Activated naive CD8-positive, alpha-beta T cell treated with anti-CD3 and anti-CD28 coated beads for 36 hours (primary cell): ENCODE measurements at regions not wholly inside any gene's neighbourhood (a gene's known extent, or its start where the extent isn't known, plus 50 kb on each side); places are given as distances from the start of the nearest gene placed in this dataset.

Experiments
- DNase-seq: peaks from one replicate; pipeline ENCODE4 v3.0.0; 2021
- H3K27ac Mint-ChIP-seq: one replicate; pipeline ENCODE4 v1.8.0; 2022; ENCODE audit warnings: mild to moderate bottlenecking, moderate library complexity, mixed read lengths
- H3K27me3 Mint-ChIP-seq: one replicate; pipeline ENCODE4 v1.8.0; 2022; ENCODE audit warnings: mild to moderate bottlenecking, mixed read lengths
- H3K36me3 Mint-ChIP-seq: one replicate; pipeline ENCODE4 v1.8.0; 2021; ENCODE audit warnings: mild to moderate bottlenecking, mixed read lengths
- H3K4me1 Mint-ChIP-seq: one replicate; pipeline ENCODE4 v1.8.0; 2021; ENCODE audit warnings: mixed read lengths
- H3K4me3 Mint-ChIP-seq: one replicate; pipeline ENCODE4 v1.8.0; 2022; ENCODE audit warnings: mild to moderate bottlenecking, moderate library complexity, mixed read lengths
- H3K9me3 Mint-ChIP-seq: one replicate; pipeline ENCODE4 v1.8.0; 2022; ENCODE audit warnings: mixed read lengths

- H3K4me1 Mint-ChIP-seq, result no peaks in the 10 kb centered on the region
- no peak overlapping the region for H3K27ac Mint-ChIP-seq
- no peak for DNase-seq
- H3K9me3 Mint-ChIP-seq, result no peaks in the 10 kb centered on the region
- no peak overlapping the region for H3K4me3 Mint-ChIP-seq
- no peaks in the 10 kb centered on the region for H3K36me3 Mint-ChIP-seq
- H3K27me3 Mint-ChIP-seq, result peaks cover 4% of the 10 kb centered on the region
Observed at GRCh38 chr18:24989760-24990593, 362.0 kb downstream of the ZNF521 start.

- Mint-ChIP-seq H3K27ac (no peak overlapping the region), H3K4me1 (no peaks in the 10 kb centered on the region), H3K9me3 (no peaks in the 10 kb centered on the region), H3K36me3 (no peaks in the 10 kb centered on the region), H3K4me3 (no peak overlapping the region), H3K27me3 (no peaks in the 10 kb centered on the region)
- DNase-seq, result no peak
Observed at GRCh38 chr18:24990671-24991134, 361.3 kb downstream of the ZNF521 start.

- Mint-ChIP-seq H3K27ac (no peak overlapping the region), H3K9me3 (no peaks in the 10 kb centered on the region), H3K27me3 (no peaks in the 10 kb centered on the region), H3K4me3 (no peak overlapping the region), H3K4me1 (no peaks in the 10 kb centered on the region), H3K36me3 (no peaks in the 10 kb centered on the region)
- no peak for DNase-seq
Observed at GRCh38 chr18:24991141-24992060, 360.6 kb downstream of the ZNF521 start.

- Mint-ChIP-seq H3K36me3 (no peaks in the 10 kb centered on the region), H3K27ac (no peak overlapping the region), H3K4me3 (no peak overlapping the region), H3K27me3 (no peaks in the 10 kb centered on the region), H3K4me1 (no peaks in the 10 kb centered on the region), H3K9me3 (no peaks in the 10 kb centered on the region)
- DNase-seq, result no peak
Observed at GRCh38 chr18:24992491-24992890, 359.5 kb downstream of the ZNF521 start.

- Mint-ChIP-seq H3K27me3 (no peaks in the 10 kb centered on the region), H3K4me1 (no peaks in the 10 kb centered on the region), H3K36me3 (no peaks in the 10 kb centered on the region), H3K9me3 (no peaks in the 10 kb centered on the region), H3K27ac (no peak overlapping the region), H3K4me3 (no peak overlapping the region)
- DNase-seq, result no peak
Observed at GRCh38 chr18:24993628-24994027, 358.3 kb downstream of the ZNF521 start.

GRCh38 chr18:24995056-24995455 lies 356.9 kb downstream of the ZNF521 start:
- Mint-ChIP-seq H3K9me3 (peaks cover 11% of the 10 kb centered on the region), H3K4me3 (no peak overlapping the region), H3K27me3 (no peaks in the 10 kb centered on the region), H3K4me1 (no peaks in the 10 kb centered on the region), H3K27ac (no peak overlapping the region), H3K36me3 (no peaks in the 10 kb centered on the region)
- DNase-seq, result no peak

GRCh38 chr18:24995755-24996154 lies 356.2 kb downstream of the ZNF521 start:
- no peaks in the 10 kb centered on the region for H3K4me1 Mint-ChIP-seq
- no peaks in the 10 kb centered on the region for H3K36me3 Mint-ChIP-seq
- DNase-seq, result no peak
- no peaks in the 10 kb centered on the region for H3K27me3 Mint-ChIP-seq
- peaks cover 13% of the 10 kb centered on the region for H3K9me3 Mint-ChIP-seq
- no peak overlapping the region for H3K27ac Mint-ChIP-seq
- H3K4me3 Mint-ChIP-seq, result no peak overlapping the region

GRCh38 chr18:24999650-25000267 lies 352.2 kb downstream of the ZNF521 start:
- H3K36me3 Mint-ChIP-seq, result no peaks in the 10 kb centered on the region
- H3K9me3 Mint-ChIP-seq, result peaks cover 13% of the 10 kb centered on the region
- H3K4me1 Mint-ChIP-seq, result no peaks in the 10 kb centered on the region
- DNase-seq, result no peak
- no peaks in the 10 kb centered on the region for H3K27me3 Mint-ChIP-seq
- H3K4me3 Mint-ChIP-seq, result no peak overlapping the region
- no peak overlapping the region for H3K27ac Mint-ChIP-seq

GRCh38 chr18:25001803-25002202 lies 350.2 kb downstream of the ZNF521 start:
- Mint-ChIP-seq H3K9me3 (peaks cover 13% of the 10 kb centered on the region), H3K4me1 (no peaks in the 10 kb centered on the region), H3K4me3 (no peak overlapping the region), H3K27me3 (no peaks in the 10 kb centered on the region), H3K27ac (no peak overlapping the region), H3K36me3 (no peaks in the 10 kb centered on the region)
- no peak for DNase-seq

GRCh38 chr18:25005541-25006403 lies 346.2 kb downstream of the ZNF521 start:
- no peak for DNase-seq
- no peaks in the 10 kb centered on the region for H3K4me1 Mint-ChIP-seq
- no peaks in the 10 kb centered on the region for H3K27me3 Mint-ChIP-seq
- no peaks in the 10 kb centered on the region for H3K9me3 Mint-ChIP-seq
- H3K4me3 Mint-ChIP-seq, result no peak overlapping the region
- no peak overlapping the region for H3K27ac Mint-ChIP-seq
- H3K36me3 Mint-ChIP-seq, result no peaks in the 10 kb centered on the region

GRCh38 chr18:25010623-25011374 lies 341.2 kb downstream of the ZNF521 start:
- Mint-ChIP-seq H3K4me1 (no peaks in the 10 kb centered on the region), H3K9me3 (no peaks in the 10 kb centered on the region), H3K4me3 (no peak overlapping the region), H3K27ac (no peak overlapping the region), H3K27me3 (no peaks in the 10 kb centered on the region), H3K36me3 (no peaks in the 10 kb centered on the region)
- DNase-seq, result no peak
